NCI-H526 treated with DMSO at 0.1 percent for 48 hours (cell line): ENCODE measurements at regions not wholly inside any gene's neighbourhood (a gene's known extent, or its start where the extent isn't known, plus 50 kb on each side); places are given as distances from the start of the nearest gene placed in this dataset.

Experiments used
- DNase-seq: peaks from one replicate; lab custom pipeline; 2025; lab: John Stamatoyannopoulos, UW

DNA sequence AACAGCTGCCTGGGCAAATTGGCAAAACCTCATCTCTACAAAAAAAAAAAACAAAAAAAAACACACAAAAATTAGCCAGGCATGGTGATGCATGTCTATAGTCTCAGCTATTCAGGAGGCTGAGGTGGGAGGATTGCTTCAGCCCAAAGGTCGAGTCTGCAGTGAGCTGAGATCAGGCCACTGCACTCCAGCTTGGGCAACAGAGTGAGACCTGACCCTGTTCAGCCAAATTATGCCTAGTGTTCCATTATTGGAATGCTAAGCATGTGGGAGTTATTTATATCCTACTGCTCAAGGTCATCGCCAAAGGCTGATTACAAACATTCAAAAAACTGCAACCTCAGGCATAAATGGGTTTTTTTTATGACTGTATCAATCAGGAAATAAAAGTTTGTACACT lies 1251.0 kb upstream of the PCDH9 start:
- DNase-seq, result no peak

DNA sequence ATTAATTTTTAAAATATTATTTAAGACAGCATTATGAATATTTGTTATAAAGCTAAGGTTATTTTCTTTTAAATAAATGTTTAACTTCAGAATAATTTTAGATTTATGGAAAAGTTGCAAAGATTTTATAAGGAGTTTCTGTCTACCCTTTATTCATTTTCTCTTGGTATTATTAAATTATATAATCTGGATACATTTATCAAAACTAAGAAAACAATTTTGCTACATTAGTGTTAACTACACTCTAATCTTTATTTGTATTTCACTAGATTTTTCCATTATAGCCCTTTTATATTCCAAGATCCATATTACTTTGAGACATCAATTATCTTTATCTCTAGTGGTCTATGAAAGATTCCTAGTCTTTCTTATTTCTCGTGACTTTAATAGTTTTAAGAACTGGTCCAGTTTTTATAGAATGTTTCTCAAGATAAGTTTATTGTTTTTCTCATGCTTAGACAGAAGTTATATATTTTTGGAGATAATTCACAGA lies 1243.7 kb upstream of the PCDH9 start:
- no peak for DNase-seq

DNA sequence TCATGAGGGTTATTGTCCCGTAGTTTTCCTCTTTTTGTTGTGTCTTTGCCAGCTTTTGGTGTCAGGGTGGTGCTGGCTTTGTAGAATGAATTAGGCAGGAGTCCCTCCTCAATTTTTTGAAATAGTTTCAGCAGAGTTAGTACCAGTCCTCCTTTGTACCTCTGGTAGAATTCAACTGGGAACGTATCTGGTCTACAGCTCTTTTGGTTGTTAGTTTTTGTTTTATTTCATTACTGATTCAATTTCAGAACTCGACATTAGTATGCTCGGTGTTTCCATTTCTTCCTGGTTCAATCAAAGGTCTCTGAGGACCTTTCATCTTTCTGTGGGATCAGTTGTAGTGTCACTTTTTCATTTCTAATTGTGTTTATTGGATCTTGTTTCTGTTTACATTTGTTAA lies 1237.0 kb upstream of the PCDH9 start:
- no peak for DNase-seq

DNA sequence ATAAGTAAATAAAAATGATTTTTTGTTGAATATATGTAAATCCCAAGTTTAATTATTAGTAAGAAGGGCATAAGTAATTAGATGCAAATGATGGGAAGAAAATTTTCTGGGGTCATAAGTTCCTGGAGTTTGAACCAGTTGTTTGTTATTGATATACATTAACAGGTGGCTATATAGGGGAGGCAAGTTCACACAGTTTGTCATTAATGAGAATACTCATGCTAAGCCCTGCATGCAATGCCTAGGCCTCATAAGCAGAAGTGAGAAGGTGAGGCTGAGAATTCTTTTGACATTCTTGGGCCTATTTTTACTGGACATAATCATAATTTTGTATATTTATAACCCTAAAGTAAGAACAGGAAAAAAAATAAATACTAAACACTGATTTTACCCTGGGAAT lies 1210.7 kb upstream of the PCDH9 start:
- no peak for DNase-seq

DNA sequence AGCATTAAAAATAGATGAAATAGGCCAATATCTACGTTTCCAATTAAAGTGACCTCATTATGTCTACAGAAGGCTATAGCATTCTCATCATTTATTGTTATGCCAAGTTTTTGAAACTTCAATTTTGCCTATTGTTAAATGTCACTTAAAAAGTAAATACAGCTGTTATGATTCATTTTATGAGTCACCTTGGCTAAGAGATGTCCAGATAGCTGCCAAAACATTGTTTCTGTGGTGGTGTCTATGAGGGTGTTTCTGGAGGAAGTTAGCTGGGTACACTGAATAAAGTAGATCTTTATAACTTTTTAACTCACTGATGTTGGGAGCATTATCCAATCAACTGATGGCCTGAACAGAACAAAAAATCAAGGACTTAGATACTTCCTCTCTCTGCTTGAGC lies 1209.7 kb upstream of the PCDH9 start:
- DNase-seq, result no peak

DNA sequence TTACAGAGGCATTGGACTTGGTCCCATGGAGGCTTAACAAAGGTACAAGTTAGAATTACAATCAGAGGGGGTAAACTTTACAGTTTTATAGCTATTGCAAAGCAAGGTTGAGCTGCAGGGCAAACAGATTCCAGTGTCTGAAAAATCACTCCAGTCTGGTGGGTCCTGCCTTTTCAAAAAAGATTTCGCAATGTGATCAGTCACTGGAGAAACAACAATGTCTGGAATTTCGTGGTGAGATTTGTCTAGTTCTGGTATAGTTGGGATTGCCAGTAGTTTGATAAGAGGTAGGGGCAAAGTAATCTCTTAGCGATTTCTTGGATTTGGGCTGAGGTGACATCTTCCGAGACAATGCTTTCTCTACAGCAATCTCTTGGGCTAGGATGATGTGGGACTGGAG lies 1198.2 kb upstream of the PCDH9 start:
- no peak for DNase-seq

DNA sequence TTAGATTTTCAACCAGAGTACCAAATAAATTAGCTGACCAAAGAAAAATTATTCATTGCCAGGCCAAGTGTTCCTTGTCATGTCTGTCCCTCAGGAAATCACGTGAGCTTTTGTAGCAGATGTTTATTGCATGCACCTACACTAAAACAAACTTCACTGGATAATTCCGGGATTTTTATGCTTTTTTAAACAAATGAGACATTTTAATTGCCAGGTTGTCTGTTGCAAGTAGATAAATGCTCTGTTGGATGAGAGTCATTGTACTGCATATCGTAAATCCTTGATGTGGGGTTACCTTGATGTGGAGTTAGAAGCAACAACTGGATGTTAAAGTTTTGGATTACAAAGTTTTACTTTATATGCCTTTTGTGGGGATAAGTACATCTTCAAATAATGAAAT lies 1187.7 kb upstream of the PCDH9 start:
- no peak for DNase-seq

DNA sequence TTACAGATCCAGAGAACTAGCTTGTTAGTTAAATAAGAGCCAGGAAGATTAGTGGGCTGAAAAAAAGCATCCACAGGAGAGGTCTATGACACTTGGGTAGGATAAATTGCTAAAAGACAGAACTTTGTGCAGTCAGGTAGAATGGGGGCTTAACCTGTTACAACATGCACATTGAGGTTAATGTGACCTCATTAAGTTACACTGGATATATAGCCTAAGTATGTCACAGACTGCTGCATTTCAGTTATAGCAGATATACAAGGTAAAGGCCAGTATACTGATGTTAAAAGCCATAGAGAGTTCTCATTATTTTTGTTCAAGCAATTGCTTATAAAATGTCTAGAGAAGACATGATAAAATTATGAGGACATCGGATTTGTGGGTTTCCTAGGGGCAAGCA lies 1179.9 kb upstream of the PCDH9 start:
- no peak for DNase-seq

DNA sequence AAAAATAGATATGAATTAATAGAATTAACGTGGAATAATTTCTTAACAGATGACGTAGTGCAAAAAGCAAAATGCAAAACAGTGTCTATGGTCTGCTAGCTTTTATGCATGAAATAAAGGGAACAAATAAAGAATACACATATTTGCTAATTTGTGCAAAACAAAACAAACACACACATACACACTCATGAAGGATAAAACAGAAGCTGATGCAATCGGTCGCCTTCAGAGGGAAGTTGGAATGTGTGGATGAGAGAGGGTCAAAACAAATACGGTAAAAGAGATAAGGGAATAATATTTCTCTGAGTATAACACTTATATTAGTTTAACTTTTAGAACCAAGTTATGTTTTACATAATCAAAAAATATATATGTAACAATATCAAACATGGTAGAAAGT lies 1160.9 kb upstream of the PCDH9 start:
- no peak for DNase-seq

DNA sequence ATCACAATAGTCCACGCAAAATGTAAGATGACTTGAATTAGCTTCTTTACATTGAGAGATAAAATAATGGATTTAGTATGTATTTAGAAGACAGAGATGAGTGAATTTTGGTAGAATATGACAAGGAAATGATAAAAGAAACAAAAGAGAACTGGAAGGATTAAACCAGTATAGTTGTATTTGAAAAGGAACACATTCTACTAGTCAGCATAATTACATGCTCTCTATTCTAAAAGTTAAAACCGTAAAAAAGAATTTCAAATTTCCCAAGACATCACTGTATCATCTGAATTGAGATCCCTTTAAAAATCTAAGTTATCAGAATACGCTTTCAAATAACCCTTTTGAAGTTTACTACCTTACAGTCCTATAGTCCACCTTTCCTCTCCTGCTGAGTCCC lies 1156.7 kb upstream of the PCDH9 start:
- no peak for DNase-seq

DNA sequence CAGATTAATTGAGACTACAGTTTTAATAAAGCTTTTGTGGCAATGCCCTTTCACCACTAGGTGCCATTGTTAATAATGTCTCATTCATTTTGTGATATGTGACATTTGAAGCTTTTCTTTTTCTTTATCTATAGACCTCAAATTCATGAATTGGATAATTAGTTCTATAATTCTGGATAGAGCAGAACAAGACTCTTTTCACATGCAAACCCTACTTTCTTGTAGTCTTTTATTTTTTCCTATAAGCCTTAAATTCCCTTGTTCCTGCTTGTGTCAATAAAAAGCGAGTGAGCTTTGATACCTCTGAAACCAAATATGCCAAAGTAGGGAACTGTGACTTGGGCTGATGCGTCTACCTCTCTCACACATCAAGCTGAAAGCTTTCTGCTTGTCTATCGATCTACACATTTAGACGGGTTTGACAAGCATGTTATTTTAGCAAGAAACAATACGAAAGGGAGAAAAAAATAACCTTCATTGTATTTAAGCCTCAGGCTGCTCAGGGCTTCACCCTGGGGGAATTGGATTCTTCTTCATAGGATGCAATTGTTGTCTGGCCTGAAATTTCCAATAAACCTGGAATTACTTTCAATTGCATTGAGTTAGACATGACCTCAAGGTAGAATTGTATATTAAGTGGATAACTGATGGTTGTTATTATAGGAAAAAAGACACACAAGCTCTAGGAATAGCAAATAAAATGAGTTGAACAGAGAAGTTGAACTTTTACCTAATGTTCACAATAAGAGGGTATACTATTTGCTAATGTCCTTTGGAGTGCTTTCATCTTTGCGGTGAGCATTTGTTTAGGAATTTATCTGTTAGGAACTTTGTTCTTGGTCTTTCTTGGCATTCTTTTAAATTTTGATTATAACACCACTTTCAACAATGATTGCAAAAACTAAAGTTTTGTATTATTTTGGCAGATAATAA lies 1150.2 kb upstream of the PCDH9 start:
- no peak for DNase-seq

DNA sequence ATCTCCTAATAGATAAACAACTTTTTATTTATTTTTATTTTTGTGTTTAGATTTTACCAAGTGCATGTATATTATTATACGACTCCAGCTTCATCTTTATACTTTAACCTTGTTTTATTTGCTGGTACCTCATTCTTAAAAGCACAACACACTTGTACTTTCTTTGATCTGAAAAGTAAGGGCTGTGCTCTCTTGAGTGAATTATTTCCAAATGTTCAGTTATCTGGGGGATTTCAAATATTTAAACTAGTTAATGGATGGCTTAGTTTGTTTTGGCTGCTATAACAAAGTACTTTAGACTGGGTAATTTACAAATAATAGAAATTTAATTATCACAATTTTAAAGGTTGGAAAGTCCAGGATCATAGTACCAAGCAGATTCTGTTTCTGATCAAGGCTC lies 1148.2 kb upstream of the PCDH9 start:
- DNase-seq, result no peak

DNA sequence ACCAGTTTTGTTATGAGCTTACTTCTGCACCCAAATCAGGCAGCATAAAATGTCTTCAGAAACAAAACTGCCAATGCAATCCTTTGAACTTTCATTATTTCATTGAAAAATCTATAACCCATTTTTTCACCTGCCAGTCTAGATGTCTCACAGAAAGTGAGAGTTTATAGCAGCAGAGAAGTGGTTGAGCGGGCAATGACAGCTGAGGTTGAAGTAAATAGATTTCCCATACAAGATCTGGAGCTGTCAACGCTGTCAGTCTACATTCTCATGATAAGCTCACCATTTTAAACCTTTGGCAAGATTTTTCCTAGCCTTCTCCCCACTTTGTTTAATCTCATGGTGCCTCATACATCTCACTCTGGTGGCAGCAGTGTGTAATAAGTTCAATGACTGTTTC lies 1144.9 kb upstream of the PCDH9 start:
- no peak for DNase-seq

DNA sequence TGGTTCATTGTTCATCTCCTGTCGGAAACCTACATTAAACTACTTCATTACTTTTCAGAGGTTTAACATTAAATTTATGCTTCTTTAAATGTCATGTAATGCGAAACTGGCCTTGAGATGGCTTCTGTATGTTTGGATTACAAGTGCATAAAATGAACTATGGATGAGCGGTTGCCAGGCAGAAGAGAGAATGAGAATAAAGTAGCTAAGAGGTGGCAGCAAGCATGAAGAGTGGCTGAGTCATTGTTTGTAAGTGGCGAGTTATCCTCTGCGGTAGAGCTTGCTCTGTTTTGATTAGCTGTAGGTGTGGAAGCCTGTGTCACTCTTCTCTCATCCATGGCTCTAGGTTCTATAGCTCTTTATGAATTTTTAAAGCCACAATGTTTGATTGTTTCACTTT lies 1139.6 kb upstream of the PCDH9 start:
- no peak for DNase-seq

DNA sequence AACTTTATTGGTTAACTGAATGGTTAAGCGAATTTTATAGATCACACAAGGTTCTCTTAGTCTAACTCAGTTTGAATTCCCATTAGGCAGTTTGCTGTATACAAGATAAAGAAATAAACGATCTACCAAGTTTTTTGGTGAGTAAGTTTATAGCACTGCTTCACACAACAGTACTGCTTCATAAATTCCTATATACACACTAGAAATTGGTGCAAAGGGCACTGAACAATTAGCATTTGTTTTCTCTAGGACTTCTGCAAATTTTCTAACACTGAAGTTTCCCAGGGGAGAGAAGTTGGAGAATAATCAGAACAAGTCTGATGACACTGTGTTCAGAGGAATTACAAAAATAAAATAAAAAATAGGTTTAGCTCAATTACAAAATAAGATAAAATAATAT lies 1138.8 kb upstream of the PCDH9 start:
- no peak for DNase-seq

DNA sequence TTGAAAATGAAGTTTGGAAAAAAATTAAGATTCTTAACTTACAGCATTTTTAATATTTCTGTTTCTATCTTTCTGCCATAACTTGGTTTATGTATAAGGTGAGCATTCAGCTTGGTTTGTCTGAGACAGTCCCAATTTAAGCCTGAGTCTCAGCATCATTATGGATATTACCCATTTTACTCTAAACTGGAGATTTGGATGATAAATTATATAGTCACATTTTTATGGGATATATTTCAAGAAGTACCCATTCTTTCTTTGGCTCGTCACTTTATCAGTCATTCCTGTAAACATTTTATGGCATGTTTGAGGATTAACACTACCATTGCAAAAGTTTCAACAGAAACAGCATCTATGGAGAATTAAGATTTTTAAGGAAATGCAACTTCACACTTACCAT lies 1129.0 kb upstream of the PCDH9 start:
- DNase-seq, result no peak

DNA sequence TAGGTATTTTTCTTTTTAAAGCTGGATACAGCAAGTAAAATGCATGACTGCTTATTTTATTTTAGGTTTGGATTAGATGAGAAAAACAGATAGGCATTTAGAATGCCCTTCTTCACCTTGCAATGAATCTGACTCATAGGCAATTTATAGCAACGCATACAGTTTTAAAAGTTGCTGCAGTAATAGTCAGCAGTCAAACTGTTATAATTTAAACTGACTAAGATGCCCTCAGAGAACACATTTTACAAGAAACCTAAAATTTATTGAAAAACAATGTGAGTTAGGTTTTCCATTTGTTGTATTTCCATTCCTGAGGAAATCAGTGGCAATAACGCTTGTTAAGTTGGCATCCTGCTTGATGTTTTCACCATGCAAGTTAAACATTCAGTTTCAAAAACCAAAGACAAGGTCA lies 1128.2 kb upstream of the PCDH9 start:
- no peak for DNase-seq

DNA sequence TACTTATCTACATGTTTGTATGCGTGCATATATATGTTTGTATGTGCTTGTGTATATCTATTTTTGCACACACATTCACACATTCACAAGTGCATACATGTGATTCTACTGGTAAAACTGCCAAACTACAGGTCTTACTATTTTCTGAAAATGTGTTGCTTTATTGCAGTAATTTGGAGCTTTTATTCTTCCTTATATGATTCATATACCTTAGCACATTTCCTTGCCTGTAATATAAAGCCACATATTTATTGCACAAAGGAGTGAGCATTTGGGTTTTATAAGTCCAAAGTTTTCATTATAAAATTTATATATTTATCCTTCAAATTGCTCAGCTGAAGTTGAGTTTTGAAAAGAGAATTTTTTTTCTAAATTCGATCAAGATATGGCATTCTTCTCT lies 1120.4 kb upstream of the PCDH9 start:
- DNase-seq, result no peak

DNA sequence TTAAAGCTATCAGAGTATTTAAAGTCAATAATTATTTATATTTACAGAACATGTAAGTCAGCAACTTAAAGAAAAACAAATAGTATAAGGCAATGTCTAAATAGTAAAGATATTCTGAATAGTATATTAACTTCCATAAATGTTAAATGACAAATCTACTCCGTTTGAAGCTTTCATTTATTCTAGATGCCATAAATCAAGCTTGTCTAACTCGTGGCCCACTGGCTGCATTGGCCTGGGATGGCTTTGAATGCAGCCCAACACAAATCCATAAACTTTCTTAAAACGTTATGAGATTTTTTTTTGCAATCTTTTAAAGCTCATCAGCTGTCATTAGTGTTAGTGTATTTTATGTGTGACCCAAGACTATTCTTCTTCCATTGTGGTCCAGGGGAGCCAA lies 1117.1 kb upstream of the PCDH9 start:
- DNase-seq, result no peak

DNA sequence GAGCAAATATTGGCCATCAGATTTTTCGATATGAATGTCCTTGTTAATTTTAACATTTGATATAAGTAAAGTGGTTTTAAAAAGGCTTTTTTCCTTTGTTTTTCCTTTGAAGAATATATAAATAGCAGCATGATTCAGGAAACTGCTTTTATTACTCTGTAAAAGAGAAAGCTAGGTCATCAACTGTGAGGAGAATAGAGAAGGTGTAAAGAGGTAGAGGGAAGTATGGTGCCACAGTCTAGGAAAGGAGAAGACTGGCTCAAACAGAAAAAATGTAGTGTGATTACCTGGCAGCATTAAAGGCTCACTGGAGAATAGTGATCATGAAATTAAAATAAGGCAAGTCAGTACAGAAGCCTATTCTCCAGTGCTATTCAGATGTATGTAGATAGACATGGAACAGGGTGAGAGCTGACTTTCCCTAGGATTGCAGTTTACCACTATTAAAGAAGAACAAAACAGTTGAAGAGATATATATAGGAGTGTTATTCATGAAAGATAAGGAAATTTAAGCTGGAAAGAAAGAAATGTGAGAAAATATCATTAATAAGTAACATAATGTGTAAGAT lies 1115.9 kb upstream of the PCDH9 start:
- DNase-seq, result no peak

DNA sequence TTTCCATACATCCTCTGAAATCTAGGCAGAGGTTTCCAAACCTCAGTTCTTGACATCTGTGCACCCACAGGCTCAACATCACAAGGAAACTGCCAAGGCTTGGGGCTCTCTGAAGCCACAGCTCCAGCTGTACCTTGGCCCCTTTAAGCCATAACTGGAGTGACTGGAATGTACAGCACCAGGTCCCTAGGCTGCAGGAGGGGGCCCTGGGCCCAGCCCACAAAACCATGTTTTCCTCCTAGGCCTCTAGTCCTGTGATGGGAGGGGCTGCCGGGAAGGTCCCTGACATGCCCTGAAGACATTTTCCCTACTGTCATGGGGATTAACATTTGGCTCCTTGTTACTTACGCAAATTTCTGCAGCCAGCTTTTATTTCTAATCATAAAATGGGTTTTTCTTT lies 1093.0 kb upstream of the PCDH9 start:
- no peak for DNase-seq

DNA sequence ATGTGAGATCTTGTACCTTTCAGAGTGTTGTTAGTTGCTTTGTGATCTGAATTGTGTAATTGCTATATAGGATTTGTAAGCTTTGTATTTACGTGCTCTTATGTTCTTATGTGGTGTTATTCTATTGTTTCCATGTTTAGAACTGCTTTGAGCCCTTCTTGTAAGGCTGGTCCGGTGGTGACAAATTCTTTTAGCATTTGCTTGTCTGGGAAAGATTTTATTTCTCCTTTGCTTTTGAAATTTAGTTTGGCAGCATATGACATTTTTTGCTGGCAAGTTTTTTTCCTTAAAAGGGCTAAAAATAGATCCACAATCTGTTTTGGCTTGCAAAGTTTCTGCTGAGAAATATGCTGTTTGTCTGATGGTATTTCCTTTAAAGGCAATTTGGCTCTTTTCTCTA lies 1089.2 kb upstream of the PCDH9 start:
- DNase-seq, result no peak

DNA sequence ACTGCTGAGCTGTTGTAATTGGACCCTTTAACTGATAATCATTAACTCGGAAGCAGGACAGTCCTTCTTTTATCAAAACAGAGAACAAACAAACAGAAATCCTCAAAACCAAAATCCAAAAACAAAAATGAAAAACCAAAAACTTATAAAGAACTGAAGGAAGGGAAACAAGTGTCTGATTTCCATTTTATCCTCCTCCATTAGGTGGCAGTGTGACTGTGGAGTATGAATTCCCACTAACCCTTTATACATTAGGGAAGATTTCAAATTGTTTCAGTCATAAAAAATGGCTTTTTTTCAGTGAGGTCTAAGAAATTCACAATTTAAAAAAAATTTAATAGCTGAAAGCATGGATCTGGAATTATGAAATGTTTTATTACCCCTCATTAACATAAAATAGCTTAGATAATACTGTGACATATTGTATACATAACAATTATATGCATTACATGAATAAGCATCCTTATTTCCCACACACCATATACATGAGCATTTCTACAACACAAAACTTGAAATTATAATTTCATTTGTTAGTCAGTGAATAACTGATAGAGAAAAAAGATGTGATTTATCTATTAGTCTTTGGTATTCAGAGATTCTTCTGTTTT lies 1074.3 kb upstream of the PCDH9 start:
- no peak for DNase-seq
